Activated T-helper 1 cell treated with anti-CD3 and anti-CD28 coated beads, Interleukin-12 subunit alpha, Interleukin-12 subunit beta, Interleukin-2, Interleukin-4 antibody, amounts not matched to agents 30 ng/mL and 10 ng/mL and 1 ng/mL, durations not matched to agents 14 hours and 24 hours and 36 hours (primary cell): ENCODE measurements at regions not wholly inside any gene's neighbourhood (a gene's known extent, or its start where the extent isn't known, plus 50 kb on each side); places are given as distances from the start of the nearest gene placed in this dataset.

Source experiments
- DNase-seq: peaks from one replicate; pipeline ENCODE4 v3.0.0; 2021; ENCODE audit warnings: low spot score
- H3K27ac Mint-ChIP-seq: one replicate; pipeline ENCODE4 v1.8.0; 2021; ENCODE audit warnings: mild to moderate bottlenecking, mixed read lengths
- H3K27me3 Mint-ChIP-seq: one replicate; pipeline ENCODE4 v1.8.0; 2022; ENCODE audit warnings: mild to moderate bottlenecking, moderate library complexity, mixed read lengths; ENCODE audit not compliant: insufficient read depth
- H3K36me3 Mint-ChIP-seq: one replicate; pipeline ENCODE4 v1.8.0; 2021; ENCODE audit warnings: low read depth, mixed read lengths
- H3K4me1 Mint-ChIP-seq: one replicate; pipeline ENCODE4 v1.8.0; 2021; ENCODE audit warnings: low read depth, mixed read lengths
- H3K4me3 Mint-ChIP-seq: one replicate; pipeline ENCODE4 v1.8.0; 2021; ENCODE audit warnings: mild to moderate bottlenecking, moderate library complexity, mixed read lengths
- H3K9me3 Mint-ChIP-seq: one replicate; pipeline ENCODE4 v1.8.0; 2021; ENCODE audit warnings: mixed read lengths
- intact Hi-C: fragments of 100-400 bp; cut with micrococcal nuclease; formaldehyde crosslinking; loops from one replicate; pipeline ENCODE4 v1.15.1; 2024

GRCh38 chr10:47231414-47231813, 68.6 kb upstream of the GDF10 start:
- Mint-ChIP-seq H3K27me3 (no peaks in the 10 kb centered on the region), H3K27ac (no peak overlapping the region), H3K36me3 (no peaks in the 10 kb centered on the region), H3K9me3 (no peaks in the 10 kb centered on the region), H3K4me1 (no peaks in the 10 kb centered on the region), H3K4me3 (no peak overlapping the region)
- intact Hi-C loops: no loop called here
- DNase-seq: no peak

DNA sequence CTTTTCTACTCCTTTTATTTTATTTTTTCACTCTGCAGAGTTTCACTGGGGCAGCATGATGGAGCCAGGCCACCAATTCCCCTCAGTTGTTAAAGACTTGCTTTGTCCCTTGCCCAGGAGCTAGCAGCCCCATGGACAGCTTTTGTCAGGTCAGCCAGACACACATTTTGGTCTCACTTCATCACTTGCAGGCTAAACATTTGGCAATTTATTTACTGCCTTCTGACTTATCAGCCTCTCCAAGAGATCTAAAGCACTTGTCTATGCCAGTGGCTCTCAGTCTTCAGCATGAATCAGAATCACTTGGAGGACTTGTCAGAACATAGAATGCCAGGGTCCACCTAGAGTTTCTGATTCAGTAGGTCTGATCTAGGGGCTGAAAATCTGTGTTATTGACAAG, 66.4 kb upstream of the GDF10 start:
- H3K27ac Mint-ChIP-seq: no peak overlapping the region
- H3K36me3 Mint-ChIP-seq: no peaks in the 10 kb centered on the region
- DNase-seq: no peak
- no peaks in the 10 kb centered on the region for H3K27me3 Mint-ChIP-seq
- H3K4me1 Mint-ChIP-seq: no peaks in the 10 kb centered on the region
- no peak overlapping the region for H3K4me3 Mint-ChIP-seq
- no peaks in the 10 kb centered on the region for H3K9me3 Mint-ChIP-seq
- intact Hi-C loops: no loop called here

DNA sequence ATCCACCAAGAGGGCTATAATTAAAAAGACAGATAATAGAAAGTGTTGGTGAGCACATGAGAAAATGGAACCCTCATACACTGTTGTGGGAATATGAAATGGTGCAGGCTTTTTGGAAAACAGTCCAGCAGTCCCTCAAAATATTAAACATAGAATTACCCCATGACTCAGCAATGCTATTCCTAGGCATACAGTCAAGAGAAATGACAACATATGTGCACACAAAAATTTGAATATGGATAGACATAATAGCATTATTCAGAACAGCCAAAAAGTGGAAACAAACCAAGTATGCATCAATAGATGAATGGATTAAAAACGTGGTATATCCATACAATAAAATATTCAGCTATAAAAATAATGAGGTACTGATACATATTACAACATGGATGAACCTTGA, 64.5 kb upstream of the GDF10 start:
- no peak for DNase-seq
- Mint-ChIP-seq H3K4me3 (no peak overlapping the region), H3K36me3 (no peaks in the 10 kb centered on the region), H3K27me3 (no peaks in the 10 kb centered on the region), H3K27ac (no peak overlapping the region), H3K4me1 (no peaks in the 10 kb centered on the region), H3K9me3 (no peaks in the 10 kb centered on the region)
- intact Hi-C loops: no loop called here

DNA sequence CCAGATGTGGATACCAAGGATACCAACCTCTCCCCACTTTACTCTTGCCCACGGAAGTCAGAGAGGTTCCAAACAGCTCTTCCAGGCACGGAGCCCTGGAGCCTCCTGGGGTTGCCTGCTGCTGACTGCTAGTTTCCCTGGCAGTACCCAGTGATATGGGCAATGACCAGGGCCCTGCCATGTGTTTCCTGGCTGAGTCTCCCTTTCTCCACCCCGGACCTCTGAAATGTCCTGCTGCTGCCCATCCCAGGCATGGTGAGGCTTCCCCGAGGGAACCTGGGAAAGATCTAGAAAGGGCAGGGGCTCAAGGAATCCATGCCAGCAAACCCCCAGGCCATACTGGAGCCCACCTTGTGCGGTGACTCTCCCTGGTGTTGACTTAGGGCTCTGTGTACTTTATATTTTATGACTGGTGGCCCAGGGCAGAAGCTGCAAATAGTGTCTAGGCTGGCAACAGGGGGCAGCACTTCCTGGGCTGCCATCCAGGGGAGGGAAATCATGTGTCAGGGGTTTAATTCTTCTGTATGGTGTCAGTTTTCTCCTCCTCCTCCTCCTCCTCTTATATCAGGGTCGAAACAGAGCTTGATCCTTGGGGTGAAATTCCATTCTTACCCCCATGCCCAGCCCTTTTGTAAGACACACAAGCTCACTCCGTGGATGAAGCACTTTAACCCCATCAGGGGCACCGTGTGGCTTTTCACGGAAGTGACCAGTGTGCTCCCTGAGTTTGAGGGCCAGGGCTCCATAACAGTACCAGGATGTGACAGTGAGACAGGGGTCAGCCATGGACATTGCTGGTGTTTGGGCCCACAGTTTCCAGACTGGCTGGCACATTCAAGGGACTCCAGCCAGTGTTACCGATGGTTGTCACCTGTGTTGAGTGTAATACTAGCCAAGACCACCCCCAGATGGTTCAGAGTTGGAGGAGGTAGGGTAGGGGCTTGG, 62.4 kb upstream of the GDF10 start:
- intact Hi-C loops: no loop called here
- Mint-ChIP-seq H3K36me3 (no peaks in the 10 kb centered on the region), H3K9me3 (no peaks in the 10 kb centered on the region), H3K4me1 (no peaks in the 10 kb centered on the region), H3K27ac (no peak overlapping the region), H3K27me3 (no peaks in the 10 kb centered on the region), H3K4me3 (no peak overlapping the region)
- no peak for DNase-seq

DNA sequence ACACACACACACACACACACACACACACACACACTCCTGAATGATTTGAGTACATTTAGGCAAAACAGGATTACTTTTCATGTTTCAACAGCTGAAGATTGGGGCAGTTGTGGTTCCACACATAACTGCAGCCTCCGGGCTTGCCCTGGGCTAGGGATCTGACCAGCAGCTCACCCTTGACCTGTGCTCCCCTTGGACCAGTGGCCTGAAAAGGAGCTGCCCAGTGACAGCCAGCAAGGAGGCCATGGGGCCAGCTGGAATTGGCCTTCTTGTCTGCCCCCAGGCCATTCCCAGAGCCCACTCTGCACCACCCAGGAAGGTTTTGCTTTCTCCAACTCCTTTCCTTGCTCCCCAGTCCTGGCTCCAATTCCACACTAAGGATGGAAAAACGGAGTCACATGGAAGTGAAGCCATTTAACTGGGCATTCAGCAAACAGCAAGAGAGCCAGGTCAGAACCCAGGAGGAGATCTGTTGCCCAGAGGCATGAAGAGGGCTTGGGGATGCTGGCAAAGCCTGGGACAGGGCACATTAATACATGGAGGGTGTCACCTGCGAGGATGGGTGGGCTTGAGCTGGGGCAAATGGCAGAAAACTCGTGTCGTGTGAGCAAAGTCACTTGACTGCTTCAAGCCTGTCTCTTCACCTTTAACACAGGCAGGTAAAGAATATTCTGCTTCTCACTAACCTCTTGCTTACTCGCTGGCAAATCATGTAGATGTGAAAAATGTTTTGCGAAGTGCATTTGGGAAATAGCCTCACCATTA, 61.5 kb upstream of the GDF10 start:
- Mint-ChIP-seq H3K4me1 (no peaks in the 10 kb centered on the region), H3K27me3 (no peaks in the 10 kb centered on the region), H3K4me3 (no peak overlapping the region), H3K9me3 (no peaks in the 10 kb centered on the region), H3K36me3 (no peaks in the 10 kb centered on the region), H3K27ac (no peak overlapping the region)
- DNase-seq: no peak
- intact Hi-C loops: no loop called here

DNA sequence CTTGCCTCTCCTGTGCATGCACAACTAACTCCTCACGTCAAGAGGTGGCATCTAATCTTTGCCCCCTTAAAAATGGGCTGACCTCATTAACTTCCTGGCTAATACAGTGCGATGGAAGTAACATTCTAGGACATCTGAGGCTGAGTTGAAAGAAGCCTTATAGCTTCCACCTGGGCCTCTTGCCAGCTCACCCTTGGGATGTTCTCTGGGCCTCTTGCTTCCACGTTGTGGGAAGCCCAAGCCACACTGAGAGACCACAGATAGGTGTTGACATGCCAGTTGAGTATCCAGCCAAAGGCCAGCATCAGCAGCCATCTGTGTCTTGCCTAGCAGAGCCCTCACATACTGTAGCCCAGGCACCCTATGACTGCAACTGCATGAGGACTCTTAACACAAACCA, 60.8 kb upstream of the GDF10 start:
- intact Hi-C loops: no loop called here
- no peak overlapping the region for H3K4me3 Mint-ChIP-seq

DNA sequence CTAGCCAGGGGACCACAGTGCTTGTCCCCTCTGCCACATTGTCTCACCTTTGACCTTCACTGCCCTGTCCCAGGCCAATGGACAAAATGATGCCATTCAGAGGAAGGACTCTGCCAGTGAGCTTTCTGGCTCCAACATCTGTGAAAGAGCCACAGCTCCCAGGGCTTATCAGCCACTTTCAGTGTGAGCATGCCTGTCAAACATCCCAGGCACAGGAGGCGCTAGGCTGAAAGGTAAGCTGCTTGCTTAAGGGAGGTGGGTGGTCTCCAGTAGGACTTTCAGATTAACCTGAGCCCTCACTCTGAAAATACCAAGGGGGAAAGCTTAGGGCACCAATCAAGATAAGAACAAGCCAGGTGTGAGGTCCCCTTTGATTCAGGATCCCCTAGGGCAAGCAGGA, 59.8 kb upstream of the GDF10 start:
- no peak overlapping the region for H3K4me3 Mint-ChIP-seq
- intact Hi-C loops: no loop called here
- H3K27ac Mint-ChIP-seq: no peak overlapping the region
- H3K9me3 Mint-ChIP-seq: no peaks in the 10 kb centered on the region
- H3K4me1 Mint-ChIP-seq: no peaks in the 10 kb centered on the region
- DNase-seq: no peak
- H3K36me3 Mint-ChIP-seq: no peaks in the 10 kb centered on the region
- no peaks in the 10 kb centered on the region for H3K27me3 Mint-ChIP-seq

More for the DNA sequence above, 60.8 kb upstream of the GDF10 start:
- H3K36me3 Mint-ChIP-seq: no peaks in the 10 kb centered on the region
- no peaks in the 10 kb centered on the region for H3K4me1 Mint-ChIP-seq
- DNase-seq: no peak
- H3K9me3 Mint-ChIP-seq: no peaks in the 10 kb centered on the region
- no peaks in the 10 kb centered on the region for H3K27me3 Mint-ChIP-seq
- H3K27ac Mint-ChIP-seq: no peak overlapping the region

- Mint-ChIP-seq H3K36me3 (no peaks in the 10 kb centered on the region), H3K27me3 (no peaks in the 10 kb centered on the region), H3K9me3 (no peaks in the 10 kb centered on the region), H3K4me3 (no peak overlapping the region), H3K27ac (no peak overlapping the region), H3K4me1 (no peaks in the 10 kb centered on the region)
- intact Hi-C loops: no loop called here
- no peak for DNase-seq
These were observed 58.7 kb upstream of the GDF10 start for GRCh38 chr10:47241256-47241655.

- Mint-ChIP-seq H3K36me3 (no peaks in the 10 kb centered on the region), H3K4me3 (no peak overlapping the region), H3K4me1 (no peaks in the 10 kb centered on the region), H3K27me3 (no peaks in the 10 kb centered on the region), H3K9me3 (no peaks in the 10 kb centered on the region), H3K27ac (no peak overlapping the region)
- intact Hi-C loops: no loop called here
- DNase-seq: no peak
These were observed 57.8 kb upstream of the GDF10 start for GRCh38 chr10:47241946-47242867.

GRCh38 chr10:47243356-47243755, 56.6 kb upstream of the GDF10 start:
- no peaks in the 10 kb centered on the region for H3K36me3 Mint-ChIP-seq
- H3K9me3 Mint-ChIP-seq: no peaks in the 10 kb centered on the region
- no peak overlapping the region for H3K4me3 Mint-ChIP-seq
- no peaks in the 10 kb centered on the region for H3K27me3 Mint-ChIP-seq
- H3K27ac Mint-ChIP-seq: no peak overlapping the region
- intact Hi-C loops: no loop called here
- peaks cover 3% of the 10 kb centered on the region for H3K4me1 Mint-ChIP-seq
- DNase-seq: no peak

- intact Hi-C loops: no loop called here
- Mint-ChIP-seq H3K4me1 (peaks cover 7% of the 10 kb centered on the region), H3K27ac (no peak overlapping the region), H3K36me3 (no peaks in the 10 kb centered on the region), H3K9me3 (no peaks in the 10 kb centered on the region), H3K27me3 (no peaks in the 10 kb centered on the region), H3K4me3 (no peak overlapping the region)
- no peak for DNase-seq
These were observed 56.2 kb upstream of the GDF10 start for GRCh38 chr10:47243791-47244190.

GRCh38 chr10:47244560-47245500, 55.2 kb upstream of the GDF10 start:
- Mint-ChIP-seq H3K27me3 (no peaks in the 10 kb centered on the region), H3K9me3 (no peaks in the 10 kb centered on the region)
- no peak for DNase-seq

More at GRCh38 chr10:47244560-47245500, 55.2 kb upstream of the GDF10 start:
- intact Hi-C loops: no loop called here
- no peaks in the 10 kb centered on the region for H3K36me3 Mint-ChIP-seq
- no peak overlapping the region for H3K27ac Mint-ChIP-seq
- no peak overlapping the region for H3K4me3 Mint-ChIP-seq
- H3K4me1 Mint-ChIP-seq: peaks cover 8% of the 10 kb centered on the region
